GM21786 (cell line): ENCODE measurements at regions not wholly inside any gene's neighbourhood (a gene's known extent, or its start where the extent isn't known, plus 50 kb on each side); places are given as distances from the start of the nearest gene placed in this dataset.

ENCODE experiments used
- ATAC-seq: cut with Tn5 transposase; IDR thresholded peaks from one replicate; pipeline ENCODE4 v1.9.1; 2021; ENCODE audit not compliant: unreplicated experiment

GRCh38 chr4:137754652-137755471 is 222.6 kb upstream of the PCDH18 start:
- ATAC-seq = no peak

DNA sequence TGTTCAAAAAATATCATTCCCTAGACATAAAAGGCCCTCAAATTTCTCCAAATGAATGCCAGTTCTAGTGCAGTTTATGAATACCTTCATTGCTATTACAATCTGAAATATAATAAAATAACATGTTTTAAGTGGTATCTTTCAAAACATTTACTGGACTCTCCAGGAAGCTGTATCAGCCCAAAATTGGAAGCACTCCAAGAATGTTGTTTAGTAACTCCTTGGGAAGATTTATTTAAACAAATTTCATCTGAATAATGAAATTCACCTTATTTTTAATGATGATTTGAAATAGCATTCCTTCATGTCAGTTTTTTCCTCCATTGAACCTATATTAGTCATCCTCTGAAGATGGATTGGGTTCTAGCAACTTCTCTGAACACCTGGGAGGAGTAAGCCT is 217.2 kb upstream of the PCDH18 start:
- no peak for ATAC-seq

DNA sequence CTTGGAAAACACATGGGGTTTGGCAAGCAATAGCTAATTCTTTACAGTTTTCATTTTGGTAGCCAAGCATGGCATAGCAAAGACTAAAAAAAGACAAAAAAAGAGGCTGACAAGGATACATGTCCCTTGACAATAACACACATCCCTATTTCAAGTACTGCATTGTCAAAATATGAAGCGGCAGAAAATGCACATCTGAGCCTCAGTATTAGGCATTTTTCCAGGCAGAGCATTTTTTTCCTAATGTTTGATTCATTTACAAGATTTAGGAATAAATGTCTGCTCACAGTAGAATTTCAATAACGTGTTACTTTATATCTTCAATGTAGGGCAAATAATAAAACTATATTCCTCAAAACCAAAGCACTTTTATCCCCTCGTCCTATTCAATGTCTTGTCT is 216.3 kb upstream of the PCDH18 start:
- no peak for ATAC-seq

DNA sequence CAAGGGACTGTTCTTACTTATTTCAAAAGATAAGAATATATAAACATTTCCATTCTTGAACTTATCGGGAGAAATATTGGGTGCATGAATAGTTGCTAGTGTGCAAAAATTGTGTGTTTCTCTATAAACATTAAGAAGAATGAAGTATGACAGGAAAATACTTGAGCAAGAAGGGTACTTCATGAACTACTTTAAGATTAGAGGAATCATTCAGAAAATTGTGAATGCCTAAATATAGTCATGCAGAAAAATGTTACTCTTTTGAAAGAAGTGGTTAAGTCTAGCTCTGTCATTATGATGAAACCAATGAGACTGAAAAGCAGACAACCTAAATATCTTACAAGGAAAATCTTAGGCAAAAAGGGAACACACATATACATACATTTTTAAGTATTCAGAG is 207.8 kb upstream of the PCDH18 start:
- ATAC-seq = no peak

DNA sequence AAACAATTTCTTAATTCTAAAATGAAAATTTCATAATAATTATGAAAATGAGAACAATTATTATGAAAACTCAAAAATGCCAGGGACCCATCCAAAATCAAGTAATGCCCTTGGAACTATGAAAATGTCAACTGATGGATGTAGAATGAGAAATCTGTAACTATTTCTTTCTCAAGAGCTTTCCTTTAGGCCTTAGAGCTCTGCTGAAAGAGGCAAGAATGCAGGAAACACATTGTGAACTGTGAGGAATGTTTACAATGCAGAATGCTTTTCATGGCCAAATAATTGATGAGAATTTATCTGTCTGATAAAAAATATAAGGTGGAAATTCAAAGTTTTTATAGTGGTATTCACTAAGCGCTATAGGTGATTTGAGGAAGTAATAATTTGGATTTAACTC is 207.1 kb upstream of the PCDH18 start:
- ATAC-seq = no peak

DNA sequence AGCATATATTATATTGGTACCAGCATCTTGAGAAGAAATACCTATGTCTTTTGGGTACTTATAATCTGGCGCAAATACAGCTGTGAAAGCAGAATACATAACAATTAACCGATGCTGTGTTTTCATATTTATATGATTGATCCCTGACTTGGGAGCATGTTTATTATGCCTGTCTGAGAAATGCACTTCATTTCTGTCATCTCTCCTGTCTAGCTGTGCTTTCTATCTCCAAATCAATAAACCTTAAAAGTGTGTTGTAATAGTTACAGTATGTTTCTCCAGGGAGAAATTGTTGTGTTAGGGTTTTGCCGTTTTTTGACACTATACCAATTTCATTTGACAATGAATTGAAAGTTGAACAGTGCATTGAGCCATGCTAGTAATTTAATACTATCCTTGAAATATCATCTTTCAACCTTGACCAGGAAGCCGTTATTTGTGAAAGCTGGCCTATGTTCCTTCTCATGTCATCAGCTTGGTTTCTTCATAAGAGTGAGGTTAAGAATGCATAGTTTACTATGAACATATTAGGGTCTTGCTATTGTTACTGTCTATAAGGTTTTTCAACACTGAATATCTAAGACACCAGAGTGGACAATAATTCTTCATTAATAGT is 206.2 kb upstream of the PCDH18 start:
- ATAC-seq = no peak

- no peak for ATAC-seq
Measured at GRCh38 chr4:137735561-137736104, 203.3 kb upstream of the PCDH18 start.

GRCh38 chr4:137733174-137734141 is 201.2 kb upstream of the PCDH18 start:
- peak; percentile 62 for ATAC-seq

DNA sequence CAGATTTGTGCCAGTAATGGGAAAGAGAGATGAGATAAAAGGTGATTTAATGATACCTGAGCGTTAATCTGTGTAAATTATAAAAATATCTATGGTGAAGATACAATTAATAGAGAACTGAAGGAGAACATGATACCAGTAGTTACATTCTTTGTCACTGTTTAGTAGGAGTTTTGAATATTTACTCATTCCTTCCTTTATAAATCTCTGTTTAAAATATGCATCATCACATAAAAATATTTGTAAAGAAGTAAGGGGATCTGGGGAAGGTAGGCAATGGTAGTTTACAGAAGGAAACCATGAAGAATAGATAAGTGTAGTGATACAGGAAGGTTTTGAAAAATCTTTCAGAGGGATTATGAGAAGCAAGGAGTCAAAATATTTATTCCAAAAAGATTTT is 190.6 kb upstream of the PCDH18 start:
- no peak for ATAC-seq

DNA sequence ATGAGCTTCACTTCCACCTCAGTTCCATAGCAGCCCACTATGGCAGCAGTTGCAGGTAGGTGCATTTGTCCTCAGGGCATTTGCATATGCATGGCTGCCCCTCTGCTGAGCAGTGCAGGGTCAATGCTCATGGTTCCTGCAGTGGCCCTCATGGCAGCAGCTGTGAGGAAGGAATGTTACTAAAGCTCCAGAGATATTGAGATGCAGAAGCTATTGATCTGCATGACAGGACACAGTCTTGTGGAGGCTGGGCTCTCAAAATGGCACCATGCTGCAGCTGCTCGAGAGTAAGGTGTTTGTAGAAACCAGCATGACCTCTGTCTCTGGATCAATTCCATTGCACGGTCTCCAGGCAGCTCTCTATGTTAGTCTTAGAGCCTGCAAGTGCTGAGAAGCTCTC is 179.2 kb upstream of the PCDH18 start:
- ATAC-seq = no peak

- ATAC-seq = no peak
Measured at GRCh38 chr4:137707626-137708025, 175.3 kb upstream of the PCDH18 start.

- no peak for ATAC-seq
Measured at GRCh38 chr4:137707102-137707620, 174.9 kb upstream of the PCDH18 start.

DNA sequence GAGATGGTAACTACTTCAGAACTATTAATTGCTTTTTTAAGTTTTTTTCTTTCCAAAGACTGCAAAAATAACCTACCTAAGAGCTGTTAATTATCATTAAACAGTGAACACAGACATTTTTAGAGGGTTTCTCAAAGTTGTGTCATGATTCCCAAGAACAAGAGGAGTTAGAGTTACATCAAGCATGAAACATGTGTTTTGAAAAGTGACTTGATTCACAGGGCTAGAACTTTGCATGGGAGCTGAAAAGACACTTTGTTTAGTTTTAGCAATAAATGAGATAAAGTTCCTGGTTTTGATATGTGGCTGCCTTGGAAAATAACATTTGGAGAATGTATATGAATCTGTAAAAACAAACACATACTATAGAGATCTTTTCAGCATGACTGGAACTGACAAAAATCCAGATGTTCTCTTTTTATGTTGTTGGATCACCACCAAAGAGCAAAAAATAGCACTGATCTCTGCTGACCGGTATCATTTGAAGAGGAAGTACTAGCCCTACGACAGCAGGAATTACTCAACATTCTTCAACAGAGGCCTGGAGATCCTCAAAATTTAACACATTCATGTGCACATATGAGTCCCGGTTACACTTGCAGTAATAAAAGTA is 173.0 kb upstream of the PCDH18 start:
- ATAC-seq = no peak

DNA sequence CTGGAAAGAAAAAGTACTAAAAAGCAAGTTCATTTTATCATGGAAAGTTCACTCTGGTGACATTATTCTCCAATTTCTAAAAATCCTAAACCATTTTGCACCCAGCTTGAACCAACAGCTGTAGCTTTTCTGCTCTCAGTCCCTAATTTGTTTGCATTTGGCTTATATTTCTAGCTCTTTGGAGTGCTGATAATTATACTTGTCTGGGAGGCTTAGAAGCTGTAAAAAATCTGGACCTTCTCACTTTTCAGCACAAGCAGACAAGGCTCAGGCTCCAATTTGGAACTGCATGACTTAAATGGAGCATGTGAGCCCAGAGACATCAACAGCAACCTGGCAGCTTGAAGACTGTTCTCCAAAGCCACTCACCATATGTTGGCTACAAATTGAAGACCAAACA is 170.9 kb upstream of the PCDH18 start:
- no peak for ATAC-seq

- ATAC-seq = no peak
Measured at GRCh38 chr4:137702512-137702911, 170.2 kb upstream of the PCDH18 start.

- ATAC-seq = no peak
Measured at GRCh38 chr4:137701401-137701800, 169.1 kb upstream of the PCDH18 start.

GRCh38 chr4:137700751-137701150 is 168.5 kb upstream of the PCDH18 start:
- no peak for ATAC-seq

DNA sequence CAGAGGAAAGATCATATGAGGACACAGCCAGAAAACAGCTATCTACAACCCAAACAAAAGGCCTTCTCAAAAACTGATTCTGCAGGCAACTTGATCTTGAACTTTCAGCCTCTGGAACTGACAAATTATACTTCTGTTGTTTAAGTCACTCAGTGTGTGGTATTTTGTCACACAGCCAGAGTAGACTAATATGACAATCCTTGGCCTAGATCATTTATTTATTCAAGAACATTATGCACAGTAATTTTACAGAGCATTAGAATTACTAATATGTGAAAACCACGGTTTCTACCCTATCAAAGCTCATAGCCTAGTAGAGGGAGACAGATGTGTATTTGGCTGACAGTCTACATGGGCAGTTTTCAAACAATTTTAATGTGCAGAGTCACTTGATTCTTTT is 167.8 kb upstream of the PCDH18 start:
- no peak for ATAC-seq

GRCh38 chr4:137694138-137694537 is 161.8 kb upstream of the PCDH18 start:
- ATAC-seq = no peak

DNA sequence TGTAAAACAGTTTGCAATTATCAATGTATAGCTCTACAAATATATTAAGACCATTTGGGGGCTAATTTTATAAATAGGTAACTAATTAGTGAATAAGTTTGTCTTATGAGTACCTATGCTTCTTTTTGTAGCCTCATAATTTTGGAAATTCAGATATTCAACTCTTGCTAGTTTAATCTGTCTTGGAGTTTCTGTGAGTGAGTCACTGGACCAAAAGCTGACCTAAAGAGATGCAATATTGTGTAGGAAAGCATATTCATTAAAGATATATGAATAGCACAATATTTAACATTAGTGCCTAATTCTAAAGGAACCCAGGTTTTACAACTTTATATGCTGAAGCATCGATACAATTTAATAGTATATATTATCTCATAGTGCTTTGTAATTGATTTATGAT is 161.3 kb upstream of the PCDH18 start:
- ATAC-seq = no peak

- no peak for ATAC-seq
Measured at GRCh38 chr4:137692205-137692604, 159.9 kb upstream of the PCDH18 start.
